H1 (cell line): ENCODE measurements at regions not wholly inside any gene's neighbourhood (a gene's known extent, or its start where the extent isn't known, plus 50 kb on each side); places are given as distances from the start of the nearest gene placed in this dataset.

Experiments
- CTCF ChIA-PET: fragments of 300-600 bp; sonication (Branson Sonifier 250); formaldehyde crosslinking; loops from one replicate; lab custom pipeline; 2021; ENCODE audit not compliant: partially characterized antibody; lab: Charles Lee
- POLR2A ChIA-PET: fragments of 300-600 bp; sonication (Branson Sonifier 250); formaldehyde crosslinking; loops from one replicate; lab custom pipeline; 2021; ENCODE audit warnings: inconsistent platforms; ENCODE audit not compliant: partially characterized antibody; lab: Charles Lee
- DNase-seq, 2 experiments: peaks; one replicate each; pipeline versions ENCODE4 v3.0.0 to v3.0.0-alpha.2; 2010 to 2022; ENCODE audit warnings: low spot score in 2 of 2, low read depth in 1 of 2, mixed read lengths in 1 of 2
- FAIRE-seq: peaks from 2 replicates; lab custom pipeline; 2011; peaks lifted over from hg19 to GRCh38; lab: Jason Lieb, UNC
- H2AFZ ChIP-seq: 2 replicates; pipeline ENCODE4 v1.8.1; 2012; ENCODE audit warnings: low read length, inconsistent platforms
- H2AK5ac ChIP-seq: 2 replicates; pipeline ENCODE4 v1.6.1; 2013; ENCODE audit warnings: low read depth, low read length
- H2BK120ac ChIP-seq: replicated peaks from 2 replicates; pipeline ENCODE3; 2013; ENCODE audit warnings: low read depth, low read length, inconsistent platforms
- H2BK12ac ChIP-seq: 2 replicates; pipeline ENCODE4 v1.6.1; 2013; ENCODE audit warnings: low read depth, low read length
- H2BK15ac ChIP-seq: 2 replicates; pipeline ENCODE4 v1.6.1; 2013; ENCODE audit warnings: low read length
- H2BK20ac ChIP-seq: 2 replicates; pipeline ENCODE4 v1.6.1; 2013; ENCODE audit warnings: low read length
- H2BK5ac ChIP-seq: 2 replicates; pipeline ENCODE4 v1.6.1; 2013; ENCODE audit warnings: low read depth, low read length
- H3K14ac ChIP-seq: 2 replicates; pipeline ENCODE4 v1.6.1; 2013; ENCODE audit warnings: inconsistent platforms; ENCODE audit not compliant: insufficient read length
- H3K18ac ChIP-seq: 2 replicates; pipeline ENCODE4 v1.6.1; 2013; ENCODE audit warnings: low read length; ENCODE audit errors: extremely low read depth
- H3K23ac ChIP-seq: 2 replicates; pipeline ENCODE4 v1.6.1; 2013; ENCODE audit warnings: inconsistent platforms; ENCODE audit not compliant: insufficient read length
- H3K23me2 ChIP-seq: 2 replicates; pipeline ENCODE4 v1.6.1; 2013; ENCODE audit warnings: low read depth, low read length
- H3K27ac ChIP-seq: 2 replicates; pipeline ENCODE4 v1.6.1; 2011; ENCODE audit warnings: low read depth, low read length, inconsistent platforms
- H3K27me3 ChIP-seq, 4 experiments: replicated peaks in 1 of 4; 1 replicate in 1 of 4; 2 replicates in 3 of 4; pipeline versions ENCODE4 v1.6.1 to v1.8.1; 2011 to 2013; ENCODE audit warnings: low read length in 3 of 4, mild to moderate bottlenecking in 3 of 4, inconsistent platforms in 2 of 4, mixed read lengths in 2 of 4, moderate library complexity in 1 of 4; ENCODE audit not compliant: control insufficient read depth in 3 of 4, insufficient read depth in 3 of 4; ENCODE audit errors: extremely low read depth in 1 of 4
- H3K36me3 ChIP-seq, 4 experiments: 2 replicates each; pipeline versions ENCODE4 v1.6.1 to v1.8.1; 2011 to 2013; ENCODE audit warnings: mild to moderate bottlenecking in 4 of 4, low read length in 3 of 4, moderate library complexity in 2 of 4, control low read depth in 1 of 4, inconsistent platforms in 1 of 4; ENCODE audit not compliant: insufficient read depth in 4 of 4, control insufficient read depth in 2 of 4
- H3K4ac ChIP-seq: replicated peaks from 2 replicates; pipeline ENCODE3; 2013; ENCODE audit warnings: low read length, low read depth, mixed read lengths, inconsistent platforms; ENCODE audit not compliant: insufficient read length
- H3K4me1 ChIP-seq, 4 experiments: replicated peaks in 1 of 4; 1 replicate in 1 of 4; 2 replicates in 3 of 4; pipeline versions ENCODE4 v1.6.1 to v1.8.1; 2011 to 2013; ENCODE audit warnings: low read length in 3 of 4, inconsistent platforms in 2 of 4, mixed read lengths in 1 of 4; ENCODE audit not compliant: insufficient read depth in 4 of 4, control insufficient read depth in 3 of 4
- H3K4me2 ChIP-seq, 2 experiments: 2 replicates each; pipeline versions ENCODE4 v1.6.1 to v1.8.1; 2011 to 2013; ENCODE audit warnings: low read depth in 2 of 2, low read length in 2 of 2, control low read depth in 1 of 2, inconsistent platforms in 1 of 2, mild to moderate bottlenecking in 1 of 2; ENCODE audit not compliant: insufficient read depth in 1 of 2
- H3K4me3 ChIP-seq, 4 experiments: fragments of 200-600, 300-600 bp in 1 of 4; sonication (generic), shearing (Covaris generic), sonication (Bioruptor Twin) in 1 of 4; 2 replicates each; pipeline versions ENCODE4 v1.5.1 to v1.8.1; 2011 to 2016; ENCODE audit warnings: low read length in 4 of 4, low read depth in 3 of 4, control low read depth in 2 of 4, inconsistent platforms in 2 of 4, mild to moderate bottlenecking in 2 of 4, mixed read lengths in 1 of 4, moderate library complexity in 1 of 4; ENCODE audit not compliant: insufficient read depth in 2 of 4; ENCODE audit errors: extremely low read depth in 1 of 4
- H3K56ac ChIP-seq: replicated peaks from 2 replicates; pipeline ENCODE3; 2013; ENCODE audit warnings: low read depth, mild to moderate bottlenecking, mixed read lengths, low read length, inconsistent platforms; ENCODE audit not compliant: insufficient read length
- H3K79me1 ChIP-seq: 2 replicates; pipeline ENCODE4 v1.6.1; 2013; ENCODE audit warnings: low read depth, low read length, control low read depth
- H3K79me2 ChIP-seq, 2 experiments: 2 replicates each; pipeline versions ENCODE4 v1.6.1 to v1.8.1; 2012 to 2013; ENCODE audit warnings: low read length in 2 of 2, mild to moderate bottlenecking in 2 of 2, inconsistent platforms in 1 of 2; ENCODE audit not compliant: insufficient read depth in 2 of 2, control insufficient read depth in 1 of 2
- H3K9ac ChIP-seq, 4 experiments: replicated peaks in 1 of 4; 1 replicate in 1 of 4; 2 replicates in 3 of 4; pipeline versions ENCODE4 v1.6.1 to v1.8.1; 2011 to 2013; ENCODE audit warnings: low read depth in 3 of 4, low read length in 3 of 4, control low read depth in 2 of 4, mild to moderate bottlenecking in 2 of 4, moderate library complexity in 2 of 4, inconsistent platforms in 1 of 4; ENCODE audit errors: extremely low read depth in 1 of 4
- H3K9me3 ChIP-seq, 2 experiments: 2 replicates each; pipeline versions ENCODE4 v1.6.1 to v1.8.1; 2012 to 2013; ENCODE audit warnings: mild to moderate bottlenecking in 2 of 2, moderate library complexity in 2 of 2, control low read depth in 1 of 2, inconsistent platforms in 1 of 2, low read depth in 1 of 2, low read length in 1 of 2, mixed read lengths in 1 of 2; ENCODE audit not compliant: insufficient read depth in 2 of 2
- H4K20me1 ChIP-seq, 2 experiments: replicated peaks in 1 of 2; 2 replicates each; pipeline versions ENCODE3 to v1.8.1; 2011 to 2013; ENCODE audit warnings: inconsistent platforms in 2 of 2, low read length in 2 of 2, mild to moderate bottlenecking in 1 of 2; ENCODE audit not compliant: insufficient read depth in 2 of 2, control insufficient read depth in 1 of 2
- H4K5ac ChIP-seq: 2 replicates; pipeline ENCODE4 v1.6.1; 2013; ENCODE audit warnings: low read length, low read depth, mixed read lengths, inconsistent platforms; ENCODE audit not compliant: insufficient read length
- H4K8ac ChIP-seq: 2 replicates; pipeline ENCODE4 v1.8.0; 2013; ENCODE audit warnings: mild to moderate bottlenecking, moderate library complexity, low read length, inconsistent platforms; ENCODE audit not compliant: insufficient read depth; ENCODE audit errors: extremely low read depth
- H4K91ac ChIP-seq: replicated peaks from 2 replicates; pipeline ENCODE3; 2013; ENCODE audit warnings: low read length, mixed read lengths, inconsistent platforms; ENCODE audit not compliant: insufficient read length
- CEBPB ChIP-seq: IDR thresholded peaks from 2 replicates; pipeline ENCODE4 v1.6.1; 2012; ENCODE audit warnings: low read depth, low read length
- EGR1 ChIP-seq: IDR thresholded peaks from 2 replicates; pipeline ENCODE4 v1.6.1; 2011; ENCODE audit warnings: low read depth, low read length, borderline replicate concordance
- GTF2F1 ChIP-seq: IDR thresholded peaks from 2 replicates; pipeline ENCODE4 v1.6.1; 2012; ENCODE audit warnings: low read depth, low read length, improper control_type of control experiment, borderline replicate concordance
- HDAC6 ChIP-seq: IDR thresholded peaks from one replicate; pipeline ENCODE4 v1.7.1; 2012; ENCODE audit warnings: low read depth, mild to moderate bottlenecking, inconsistent platforms, low read length, moderate library complexity
- JUND ChIP-seq: IDR thresholded peaks from 2 replicates; pipeline ENCODE4 v1.6.1; 2011; ENCODE audit warnings: mild to moderate bottlenecking, improper control_type of control experiment, low read length
- RAD21 ChIP-seq, 2 experiments: IDR thresholded peaks in 1 of 2; conservative IDR thresholded peaks in 1 of 2; 2 replicates each; pipeline ENCODE4 v1.6.1; 2011; ENCODE audit warnings: low read depth in 2 of 2, low read length in 2 of 2, improper control_type of control experiment in 1 of 2, inconsistent platforms in 1 of 2, mild to moderate bottlenecking in 1 of 2, moderate library complexity in 1 of 2
- SIRT6 ChIP-seq: IDR thresholded peaks from one replicate; pipeline ENCODE4 v1.7.1; 2012; ENCODE audit warnings: low read length, inconsistent platforms
- SP4 ChIP-seq: IDR thresholded peaks from 2 replicates; pipeline ENCODE4 v1.6.1; 2012; ENCODE audit warnings: low read length, inconsistent platforms
- SUZ12 ChIP-seq: fragments of 200-600 bp; sonication (generic); IDR thresholded peaks from 2 replicates; pipeline ENCODE4 v1.6.1; 2012; ENCODE audit warnings: mild to moderate bottlenecking, inconsistent platforms, low read length, moderate library complexity, mixed read lengths
- TAF1 ChIP-seq: IDR thresholded peaks from 2 replicates; pipeline ENCODE4 v1.6.1; 2011; ENCODE audit warnings: mild to moderate bottlenecking, low read depth, low read length
- YY1 ChIP-seq: IDR thresholded peaks from 2 replicates; pipeline ENCODE4 v1.6.1; 2011; ENCODE audit warnings: low read depth, mild to moderate bottlenecking, low read length
- WGBS, 2 experiments: shearing (Covaris generic) in 1 of 2; methylation state at CpG; one replicate each; pipeline versions ENCODE4 v1.1.6 to v1.1.7; 2013 to 2015; ENCODE audit warnings: low lambda C conversion rate in 2 of 2, mixed read lengths in 2 of 2, inconsistent platforms in 1 of 2, low coverage in 1 of 2, missing lambda C conversion rate in 1 of 2; ENCODE audit not compliant: insufficient replicate concordance in 2 of 2, insufficient coverage in 1 of 2, insufficient read length in 1 of 2; ENCODE audit errors: extremely low coverage in 1 of 2, missing lambda C conversion rate in 1 of 2; 5-methylcytosine and 5-hydroxymethylcytosine counted together
- TF ChIP-seq, protein P1 (sequence below), 3 experiments: IDR thresholded peaks; 1 replicate in 2 of 3; 2 replicates in 1 of 3; pipeline versions ENCODE4 v1.5.1 to v1.6.1; 2011; ENCODE audit warnings: low read length in 3 of 3, mild to moderate bottlenecking in 3 of 3, inconsistent platforms in 2 of 3, low read depth in 1 of 3, moderate library complexity in 1 of 3; ENCODE audit not compliant: insufficient read depth in 1 of 3; ENCODE audit errors: control extremely low read depth in 1 of 3

DNA sequence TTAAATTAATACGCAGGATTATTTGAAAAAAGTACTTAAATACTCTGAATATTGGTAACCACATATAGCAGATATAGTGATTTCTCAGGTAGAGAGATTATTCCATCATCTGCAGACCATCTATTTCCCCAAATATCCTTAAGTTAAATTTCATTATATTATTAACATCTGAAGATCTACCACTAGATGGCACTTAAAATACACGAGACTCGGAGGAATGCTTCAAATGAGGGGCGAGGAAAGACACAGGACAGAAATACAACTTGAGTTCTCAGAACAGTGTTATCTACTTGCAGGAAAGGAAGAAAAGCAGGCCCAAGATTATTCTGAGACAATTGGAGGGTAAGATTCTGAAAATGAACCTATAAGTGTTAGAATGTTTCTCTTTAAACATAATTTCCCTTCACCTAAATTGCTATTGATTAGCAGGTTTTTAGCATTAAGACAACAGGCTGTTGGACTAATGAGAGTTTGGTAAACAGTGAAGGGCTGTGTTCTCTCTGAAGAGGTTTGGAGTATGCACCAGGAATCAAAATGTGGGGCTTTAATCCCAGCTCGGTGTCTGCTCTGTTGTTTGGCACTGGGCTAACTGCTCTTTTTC is 76.9 kb upstream of the GCFC2 start:
- Histone ChIP-seq H3K79me1 (no peaks in the 10 kb centered on the region), H4K5ac (no peak overlapping the region), H3K27me3 (no peaks in the 10 kb centered on the region), H4K91ac (no peak overlapping the region), H3K4ac (no peak overlapping the region), H3K9ac (no peak overlapping the region), H3K9me3 (no peaks in the 10 kb centered on the region), H2BK120ac (no peak overlapping the region), H3K36me3 (no peaks in the 10 kb centered on the region), H3K4me1 (peaks cover 0 to 11% (median 1%) of the 10 kb centered on the region in 4 experiments; a peak in 1 of 7 replicates), H2AFZ (peak overlapping the region; percentile 89; the same call in 1 of the 2 replicates), H3K27ac (no peak overlapping the region), H2BK12ac (no peak overlapping the region), H4K8ac (no peak overlapping the region), H4K20me1 (no peaks in the 10 kb centered on the region), H2BK20ac (no peak overlapping the region), H3K4me3 (no peak overlapping the region), H2BK5ac (no peak overlapping the region), H3K18ac (no peak overlapping the region), H3K79me2 (no peaks in the 10 kb centered on the region), H3K4me2 (no peak overlapping the region), H3K23ac (no peak overlapping the region), H2BK15ac (no peak overlapping the region), H3K23me2 (no peaks in the 10 kb centered on the region), H3K56ac (no peak overlapping the region), H3K14ac (no peak overlapping the region), H2AK5ac (no peak overlapping the region)
- WGBS, 2 experiments: 31% methylated on average over 5 of the region's 5 CpGs; no CpG with 5 or more reads in 1 of the 2 experiments
- ChIA-PET CTCF (interaction anchor here (1.2 to 1.5 kb wide), 4 partner anchors 9 to 813 kb away, joined by 4 to 7 read pairs (median 6); no protein-coding TSS in a partner anchor), POLR2A (no interaction called here)
- no peak for DNase-seq
- peak; percentile 42 for FAIRE-seq
- TF ChIP-seq, protein P1, sequence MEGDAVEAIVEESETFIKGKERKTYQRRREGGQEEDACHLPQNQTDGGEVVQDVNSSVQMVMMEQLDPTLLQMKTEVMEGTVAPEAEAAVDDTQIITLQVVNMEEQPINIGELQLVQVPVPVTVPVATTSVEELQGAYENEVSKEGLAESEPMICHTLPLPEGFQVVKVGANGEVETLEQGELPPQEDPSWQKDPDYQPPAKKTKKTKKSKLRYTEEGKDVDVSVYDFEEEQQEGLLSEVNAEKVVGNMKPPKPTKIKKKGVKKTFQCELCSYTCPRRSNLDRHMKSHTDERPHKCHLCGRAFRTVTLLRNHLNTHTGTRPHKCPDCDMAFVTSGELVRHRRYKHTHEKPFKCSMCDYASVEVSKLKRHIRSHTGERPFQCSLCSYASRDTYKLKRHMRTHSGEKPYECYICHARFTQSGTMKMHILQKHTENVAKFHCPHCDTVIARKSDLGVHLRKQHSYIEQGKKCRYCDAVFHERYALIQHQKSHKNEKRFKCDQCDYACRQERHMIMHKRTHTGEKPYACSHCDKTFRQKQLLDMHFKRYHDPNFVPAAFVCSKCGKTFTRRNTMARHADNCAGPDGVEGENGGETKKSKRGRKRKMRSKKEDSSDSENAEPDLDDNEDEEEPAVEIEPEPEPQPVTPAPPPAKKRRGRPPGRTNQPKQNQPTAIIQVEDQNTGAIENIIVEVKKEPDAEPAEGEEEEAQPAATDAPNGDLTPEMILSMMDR (IDR thresholded peaks at IDR 0.05; ENCODE audit: control extremely low read depth in 1 of 3, insufficient read depth in 1 of 3, low read depth in 1 of 3, low read length in 3 of 3): peak in 2 of 3 experiments; percentile 28 to 31; a peak in 2 of 4 replicates
- TF ChIP-seq GTF2F1 (no peak), TAF1 (no peak), HDAC6 (no peak), CEBPB (no peak), SIRT6 (no peak), YY1 (no peak), RAD21 (IDR thresholded peaks at IDR 0.05 in 1 of 2, conservative IDR thresholded peaks at IDR 0.05 in 1 of 2; ENCODE audit: low read depth in 2 of 2, low read length in 2 of 2) (peak; percentile 80 to 84), SUZ12 (no peak), JUND (no peak), EGR1 (no peak), SP4 (no peak)
